H1 (cell line): ENCODE measurements at regions not wholly inside any gene's neighbourhood (a gene's known extent, or its start where the extent isn't known, plus 50 kb on each side); places are given as distances from the start of the nearest gene placed in this dataset.

Experiments used
- CTCF ChIA-PET: fragments of 300-600 bp; sonication (Branson Sonifier 250); formaldehyde crosslinking; loops from one replicate; lab custom pipeline; 2021; ENCODE audit not compliant: partially characterized antibody; lab: Charles Lee
- POLR2A ChIA-PET: fragments of 300-600 bp; sonication (Branson Sonifier 250); formaldehyde crosslinking; loops from one replicate; lab custom pipeline; 2021; ENCODE audit warnings: inconsistent platforms; ENCODE audit not compliant: partially characterized antibody; lab: Charles Lee
- DNase-seq, 2 experiments: peaks; one replicate each; pipeline versions ENCODE4 v3.0.0 to v3.0.0-alpha.2; 2010 to 2022; ENCODE audit warnings: low spot score in 2 of 2, low read depth in 1 of 2, mixed read lengths in 1 of 2
- FAIRE-seq: peaks from 2 replicates; lab custom pipeline; 2011; peaks lifted over from hg19 to GRCh38; lab: Jason Lieb, UNC
- H2AFZ ChIP-seq: 2 replicates; pipeline ENCODE4 v1.8.1; 2012; ENCODE audit warnings: low read length, inconsistent platforms
- H2AK5ac ChIP-seq: 2 replicates; pipeline ENCODE4 v1.6.1; 2013; ENCODE audit warnings: low read depth, low read length
- H2BK120ac ChIP-seq: replicated peaks from 2 replicates; pipeline ENCODE3; 2013; ENCODE audit warnings: low read depth, low read length, inconsistent platforms
- H2BK12ac ChIP-seq: 2 replicates; pipeline ENCODE4 v1.6.1; 2013; ENCODE audit warnings: low read depth, low read length
- H2BK15ac ChIP-seq: 2 replicates; pipeline ENCODE4 v1.6.1; 2013; ENCODE audit warnings: low read length
- H2BK20ac ChIP-seq: 2 replicates; pipeline ENCODE4 v1.6.1; 2013; ENCODE audit warnings: low read length
- H2BK5ac ChIP-seq: 2 replicates; pipeline ENCODE4 v1.6.1; 2013; ENCODE audit warnings: low read depth, low read length
- H3K14ac ChIP-seq: 2 replicates; pipeline ENCODE4 v1.6.1; 2013; ENCODE audit warnings: inconsistent platforms; ENCODE audit not compliant: insufficient read length
- H3K18ac ChIP-seq: 2 replicates; pipeline ENCODE4 v1.6.1; 2013; ENCODE audit warnings: low read length; ENCODE audit errors: extremely low read depth
- H3K23ac ChIP-seq: 2 replicates; pipeline ENCODE4 v1.6.1; 2013; ENCODE audit warnings: inconsistent platforms; ENCODE audit not compliant: insufficient read length
- H3K23me2 ChIP-seq: 2 replicates; pipeline ENCODE4 v1.6.1; 2013; ENCODE audit warnings: low read depth, low read length
- H3K27ac ChIP-seq: 2 replicates; pipeline ENCODE4 v1.6.1; 2011; ENCODE audit warnings: low read depth, low read length, inconsistent platforms
- H3K27me3 ChIP-seq, 4 experiments: replicated peaks in 1 of 4; 1 replicate in 1 of 4; 2 replicates in 3 of 4; pipeline versions ENCODE4 v1.6.1 to v1.8.1; 2011 to 2013; ENCODE audit warnings: low read length in 3 of 4, mild to moderate bottlenecking in 3 of 4, inconsistent platforms in 2 of 4, mixed read lengths in 2 of 4, moderate library complexity in 1 of 4; ENCODE audit not compliant: control insufficient read depth in 3 of 4, insufficient read depth in 3 of 4; ENCODE audit errors: extremely low read depth in 1 of 4
- H3K36me3 ChIP-seq, 4 experiments: 2 replicates each; pipeline versions ENCODE4 v1.6.1 to v1.8.1; 2011 to 2013; ENCODE audit warnings: mild to moderate bottlenecking in 4 of 4, low read length in 3 of 4, moderate library complexity in 2 of 4, control low read depth in 1 of 4, inconsistent platforms in 1 of 4; ENCODE audit not compliant: insufficient read depth in 4 of 4, control insufficient read depth in 2 of 4
- H3K4ac ChIP-seq: replicated peaks from 2 replicates; pipeline ENCODE3; 2013; ENCODE audit warnings: low read length, low read depth, mixed read lengths, inconsistent platforms; ENCODE audit not compliant: insufficient read length
- H3K4me1 ChIP-seq, 4 experiments: replicated peaks in 1 of 4; 1 replicate in 1 of 4; 2 replicates in 3 of 4; pipeline versions ENCODE4 v1.6.1 to v1.8.1; 2011 to 2013; ENCODE audit warnings: low read length in 3 of 4, inconsistent platforms in 2 of 4, mixed read lengths in 1 of 4; ENCODE audit not compliant: insufficient read depth in 4 of 4, control insufficient read depth in 3 of 4
- H3K4me2 ChIP-seq, 2 experiments: 2 replicates each; pipeline versions ENCODE4 v1.6.1 to v1.8.1; 2011 to 2013; ENCODE audit warnings: low read depth in 2 of 2, low read length in 2 of 2, control low read depth in 1 of 2, inconsistent platforms in 1 of 2, mild to moderate bottlenecking in 1 of 2; ENCODE audit not compliant: insufficient read depth in 1 of 2
- H3K4me3 ChIP-seq, 4 experiments: fragments of 200-600, 300-600 bp in 1 of 4; sonication (generic), shearing (Covaris generic), sonication (Bioruptor Twin) in 1 of 4; 2 replicates each; pipeline versions ENCODE4 v1.5.1 to v1.8.1; 2011 to 2016; ENCODE audit warnings: low read length in 4 of 4, low read depth in 3 of 4, control low read depth in 2 of 4, inconsistent platforms in 2 of 4, mild to moderate bottlenecking in 2 of 4, mixed read lengths in 1 of 4, moderate library complexity in 1 of 4; ENCODE audit not compliant: insufficient read depth in 2 of 4; ENCODE audit errors: extremely low read depth in 1 of 4
- H3K56ac ChIP-seq: replicated peaks from 2 replicates; pipeline ENCODE3; 2013; ENCODE audit warnings: low read depth, mild to moderate bottlenecking, mixed read lengths, low read length, inconsistent platforms; ENCODE audit not compliant: insufficient read length
- H3K79me1 ChIP-seq: 2 replicates; pipeline ENCODE4 v1.6.1; 2013; ENCODE audit warnings: low read depth, low read length, control low read depth
- H3K79me2 ChIP-seq, 2 experiments: 2 replicates each; pipeline versions ENCODE4 v1.6.1 to v1.8.1; 2012 to 2013; ENCODE audit warnings: low read length in 2 of 2, mild to moderate bottlenecking in 2 of 2, inconsistent platforms in 1 of 2; ENCODE audit not compliant: insufficient read depth in 2 of 2, control insufficient read depth in 1 of 2
- H3K9ac ChIP-seq, 4 experiments: replicated peaks in 1 of 4; 1 replicate in 1 of 4; 2 replicates in 3 of 4; pipeline versions ENCODE4 v1.6.1 to v1.8.1; 2011 to 2013; ENCODE audit warnings: low read depth in 3 of 4, low read length in 3 of 4, control low read depth in 2 of 4, mild to moderate bottlenecking in 2 of 4, moderate library complexity in 2 of 4, inconsistent platforms in 1 of 4; ENCODE audit errors: extremely low read depth in 1 of 4
- H3K9me3 ChIP-seq, 2 experiments: 2 replicates each; pipeline versions ENCODE4 v1.6.1 to v1.8.1; 2012 to 2013; ENCODE audit warnings: mild to moderate bottlenecking in 2 of 2, moderate library complexity in 2 of 2, control low read depth in 1 of 2, inconsistent platforms in 1 of 2, low read depth in 1 of 2, low read length in 1 of 2, mixed read lengths in 1 of 2; ENCODE audit not compliant: insufficient read depth in 2 of 2
- H4K20me1 ChIP-seq, 2 experiments: replicated peaks in 1 of 2; 2 replicates each; pipeline versions ENCODE3 to v1.8.1; 2011 to 2013; ENCODE audit warnings: inconsistent platforms in 2 of 2, low read length in 2 of 2, mild to moderate bottlenecking in 1 of 2; ENCODE audit not compliant: insufficient read depth in 2 of 2, control insufficient read depth in 1 of 2
- H4K5ac ChIP-seq: 2 replicates; pipeline ENCODE4 v1.6.1; 2013; ENCODE audit warnings: low read length, low read depth, mixed read lengths, inconsistent platforms; ENCODE audit not compliant: insufficient read length
- H4K8ac ChIP-seq: 2 replicates; pipeline ENCODE4 v1.8.0; 2013; ENCODE audit warnings: mild to moderate bottlenecking, moderate library complexity, low read length, inconsistent platforms; ENCODE audit not compliant: insufficient read depth; ENCODE audit errors: extremely low read depth
- H4K91ac ChIP-seq: replicated peaks from 2 replicates; pipeline ENCODE3; 2013; ENCODE audit warnings: low read length, mixed read lengths, inconsistent platforms; ENCODE audit not compliant: insufficient read length
- CHD2 ChIP-seq: IDR thresholded peaks from 2 replicates; pipeline ENCODE4 v1.6.1; 2012; ENCODE audit warnings: low read length, improper control_type of control experiment
- EZH2 ChIP-seq: fragments of 200-600 bp; sonication (generic); IDR thresholded peaks from 2 replicates; pipeline ENCODE4 v1.7.1; 2012; ENCODE audit warnings: low read depth, mild to moderate bottlenecking, moderate library complexity, low read length, inconsistent platforms; ENCODE audit not compliant: severe bottlenecking
- GABPA ChIP-seq: IDR thresholded peaks from 2 replicates; pipeline ENCODE4 v1.6.1; 2011; ENCODE audit warnings: mild to moderate bottlenecking, low read length, moderate library complexity, borderline replicate concordance; ENCODE audit not compliant: insufficient read depth
- KDM1A ChIP-seq: fragments of 200-600, 300-600 bp; sonication (generic); IDR thresholded peaks from 2 replicates; pipeline ENCODE4 v1.7.1; 2016; ENCODE audit warnings: mild to moderate bottlenecking, low read length, borderline replicate concordance
- NRF1 ChIP-seq: IDR thresholded peaks from 2 replicates; pipeline ENCODE4 v1.6.1; 2011; ENCODE audit warnings: mild to moderate bottlenecking, low read depth, low read length, improper control_type of control experiment
- PHF8 ChIP-seq: fragments of 200-600 bp; sonication (generic); conservative IDR thresholded peaks from 2 replicates; pipeline ENCODE4 v1.7.1; 2012; ENCODE audit warnings: low read depth, mild to moderate bottlenecking, inconsistent platforms, low read length, moderate library complexity
- SIN3A ChIP-seq, 2 experiments: IDR thresholded peaks in 1 of 2; conservative IDR thresholded peaks in 1 of 2; 2 replicates each; pipeline ENCODE4 v1.6.1; 2011 to 2012; ENCODE audit warnings: low read length in 2 of 2, improper control_type of control experiment in 1 of 2, low read depth in 1 of 2, mild to moderate bottlenecking in 1 of 2
- WGBS, 2 experiments: shearing (Covaris generic) in 1 of 2; methylation state at CpG; one replicate each; pipeline versions ENCODE4 v1.1.6 to v1.1.7; 2013 to 2015; ENCODE audit warnings: low lambda C conversion rate in 2 of 2, mixed read lengths in 2 of 2, inconsistent platforms in 1 of 2, low coverage in 1 of 2, missing lambda C conversion rate in 1 of 2; ENCODE audit not compliant: insufficient replicate concordance in 2 of 2, insufficient coverage in 1 of 2, insufficient read length in 1 of 2; ENCODE audit errors: extremely low coverage in 1 of 2, missing lambda C conversion rate in 1 of 2; 5-methylcytosine and 5-hydroxymethylcytosine counted together

GRCh38 chr3:43876648-43877047, 185.9 kb downstream of the ABHD5 start:
- H2BK120ac ChIP-seq: no peak overlapping the region
- CTCF ChIA-PET: interaction anchor here (0.5 to 5.5 kb wide), 6 partner anchors 9 to 374 kb away, joined by 3 to 39 read pairs (median 6); no protein-coding TSS in a partner anchor
- TF ChIP-seq EZH2 (no peak), CHD2 (no peak), PHF8 (no peak), KDM1A (no peak), SIN3A (conservative IDR thresholded peaks at IDR 0.05 in 1 of 2, IDR thresholded peaks at IDR 0.05 in 1 of 2; ENCODE audit: low read depth in 1 of 2, low read length in 2 of 2) (no peak), GABPA (no peak), NRF1 (no peak)

More at GRCh38 chr3:43876648-43877047, 185.9 kb downstream of the ABHD5 start:
- Histone ChIP-seq H2BK15ac (no peak overlapping the region), H4K91ac (no peak overlapping the region), H2BK20ac (no peak overlapping the region), H3K23me2 (no peaks in the 10 kb centered on the region), H3K36me3 (no peaks in the 10 kb centered on the region), H3K27ac (no peak overlapping the region), H3K23ac (no peak overlapping the region), H4K5ac (no peak overlapping the region), H4K20me1 (no peaks in the 10 kb centered on the region), H3K4ac (no peak overlapping the region), H3K79me2 (no peaks in the 10 kb centered on the region), H4K8ac (no peak overlapping the region), H3K18ac (no peak overlapping the region), H3K14ac (no peak overlapping the region), H3K4me1 (peaks cover 2 to 13% (median 5%) of the 10 kb centered on the region in 4 experiments), H2AK5ac (no peak overlapping the region), H2BK12ac (no peak overlapping the region), H2AFZ (no peak overlapping the region), H3K9ac (no peak overlapping the region), H3K9me3 (peaks cover 0 to 4% of the 10 kb centered on the region in 2 experiments; a peak in 1 of 4 replicates), H3K4me2 (no peak overlapping the region), H3K56ac (no peak overlapping the region), H3K4me3 (no peak overlapping the region), H3K79me1 (no peaks in the 10 kb centered on the region), H2BK5ac (no peak overlapping the region), H3K27me3 (no peaks in the 10 kb centered on the region; a peak in 1 of 7 replicates)
- 87% methylated on average over 2 of the region's 2 CpGs; no CpG with 5 or more reads in 1 of the 2 experiments for WGBS, 2 experiments
- DNase-seq: no peak
- FAIRE-seq: no peak
- POLR2A ChIA-PET: no interaction called here
